ENCODE measurements at regions not wholly inside any gene's neighbourhood (a gene's known extent, or its start where the extent isn't known, plus 50 kb on each side); places are given as distances from the start of the nearest gene placed in this dataset.

DNA sequence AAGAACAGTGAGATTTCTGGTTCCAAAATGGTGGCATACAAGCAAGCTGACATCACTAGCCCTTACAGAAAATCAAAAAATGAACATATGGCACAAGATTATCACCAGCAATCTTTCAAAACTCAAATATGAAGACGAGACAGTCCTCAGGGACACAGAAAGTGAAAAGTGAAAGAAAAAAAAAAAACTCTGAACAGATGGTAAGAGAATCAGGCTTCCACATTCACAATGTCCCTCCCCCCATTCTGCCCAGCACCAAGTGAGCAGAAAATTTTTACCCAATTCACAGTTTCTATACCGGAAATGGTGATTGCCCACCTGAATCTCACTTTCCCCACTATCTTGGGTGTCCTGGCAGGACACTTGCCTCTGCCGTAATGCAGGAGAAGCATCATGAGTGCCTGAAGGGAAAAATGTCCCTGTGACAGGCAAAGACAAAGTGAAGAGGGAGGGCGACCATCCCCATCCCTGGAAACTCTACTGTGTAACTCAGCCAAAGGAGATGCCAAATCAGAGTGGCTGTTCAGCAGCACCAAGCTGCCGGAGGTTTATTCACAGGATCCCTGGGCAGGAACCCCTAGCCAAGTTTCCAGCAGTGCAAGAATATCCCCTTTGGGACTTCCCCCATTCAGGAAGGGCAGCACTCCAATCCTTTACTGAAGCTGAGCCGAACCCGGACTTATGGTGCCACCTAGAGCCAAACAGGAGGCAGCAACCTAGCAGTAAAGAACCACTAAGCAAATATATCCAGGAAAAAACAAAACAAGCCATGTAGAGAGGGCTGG lies 312.2 kb downstream of the LRATD1 start:
- Histone ChIP-seq H3K9me3 (no peaks in the 10 kb centered on the region), H3K4me1 (no peaks in the 10 kb centered on the region), H3K27ac (no peak overlapping the region), H3K27me3 (no peaks in the 10 kb centered on the region; the same call in 1 of the 2 replicates), H4K20me1 (no peaks in the 10 kb centered on the region), H3K9ac (no peak overlapping the region), H3K36me3 (no peaks in the 10 kb centered on the region), H3K4me2 (no peak overlapping the region), H3K4me3 (no peak overlapping the region)
- no peak for TF ChIP-seq Cebpa-rat (IDR thresholded peaks at IDR 0.05)

DNA sequence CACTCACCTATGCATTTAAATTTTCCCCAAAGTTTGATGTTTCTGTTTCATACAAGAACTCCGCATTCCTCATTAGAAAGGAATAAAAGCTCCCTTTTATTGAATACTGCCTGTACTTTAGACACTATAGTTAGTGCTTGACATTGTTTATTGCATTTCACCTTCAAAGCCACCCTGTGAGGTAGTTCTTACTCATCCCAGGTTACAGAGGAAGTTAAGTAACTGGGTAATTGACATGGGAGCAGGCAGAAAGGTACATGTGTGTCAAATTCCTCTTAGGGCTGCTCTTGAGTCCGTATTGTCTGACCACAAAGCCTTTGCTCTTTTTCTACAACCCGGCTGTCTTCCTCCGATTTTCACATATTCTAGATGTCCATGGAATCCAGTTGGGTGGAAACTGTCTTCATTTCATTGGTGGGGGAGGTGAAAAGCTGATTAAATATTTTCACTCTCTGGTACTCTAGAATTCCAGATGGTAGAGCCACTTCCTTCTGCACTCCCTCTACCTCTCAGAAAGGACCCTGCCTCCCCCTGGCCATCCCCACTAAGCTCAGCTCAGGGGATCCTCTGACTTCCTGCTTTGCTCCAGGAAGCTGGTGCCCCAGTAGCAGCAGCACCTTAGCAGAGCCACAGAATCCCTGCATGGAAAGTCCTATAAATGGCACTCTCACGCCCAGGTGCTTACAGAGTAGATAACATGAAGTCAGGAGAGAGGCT lies 319.2 kb downstream of the LRATD1 start:
- no peaks in the 10 kb centered on the region for H3K27me3 ChIP-seq
- no peak overlapping the region for H3K4me2 ChIP-seq
- no peak overlapping the region for H3K4me3 ChIP-seq
- no peaks in the 10 kb centered on the region for H4K20me1 ChIP-seq
- H3K9ac ChIP-seq = no peak overlapping the region
- no peaks in the 10 kb centered on the region for H3K4me1 ChIP-seq
- no peak overlapping the region for H3K27ac ChIP-seq
- H3K9me3 ChIP-seq = no peaks in the 10 kb centered on the region
- H3K36me3 ChIP-seq = no peaks in the 10 kb centered on the region
- no peak for TF ChIP-seq Cebpa-rat (IDR thresholded peaks at IDR 0.05)

DNA sequence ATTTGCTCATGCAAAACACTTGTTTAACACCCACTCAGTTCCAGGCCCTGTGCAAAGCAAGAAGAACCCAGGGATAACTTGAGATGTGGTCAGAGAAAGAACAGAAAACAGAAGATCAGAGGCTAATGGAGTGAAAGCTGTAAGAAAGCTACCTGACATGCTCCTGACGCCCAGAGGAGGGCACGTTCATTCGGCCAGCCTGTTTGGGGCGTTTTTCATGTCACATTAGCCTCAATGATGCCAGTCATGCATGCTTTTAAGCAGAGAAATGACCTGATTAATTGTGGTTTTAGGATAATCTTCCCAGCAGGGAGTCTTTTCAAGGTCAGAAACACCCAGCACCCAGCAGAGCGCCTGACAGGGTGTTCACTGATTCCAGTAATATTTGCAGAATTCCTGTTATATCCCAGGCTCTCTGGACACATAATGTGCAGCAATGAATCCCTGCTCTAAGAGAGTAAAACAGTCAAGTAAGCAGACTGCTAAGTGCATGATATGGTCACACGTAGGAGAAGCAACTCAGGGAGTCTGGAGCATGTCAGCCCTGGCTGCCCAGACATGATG lies 320.0 kb downstream of the LRATD1 start:
- Histone ChIP-seq H3K4me1 (no peaks in the 10 kb centered on the region), H3K4me3 (no peak overlapping the region), H3K36me3 (no peaks in the 10 kb centered on the region), H3K9ac (no peak overlapping the region), H3K4me2 (no peak overlapping the region), H3K9me3 (no peaks in the 10 kb centered on the region), H3K27me3 (no peaks in the 10 kb centered on the region), H3K27ac (no peak overlapping the region), H4K20me1 (no peaks in the 10 kb centered on the region)
- TF ChIP-seq Cebpa-rat (IDR thresholded peaks at IDR 0.05) = no peak

DNA sequence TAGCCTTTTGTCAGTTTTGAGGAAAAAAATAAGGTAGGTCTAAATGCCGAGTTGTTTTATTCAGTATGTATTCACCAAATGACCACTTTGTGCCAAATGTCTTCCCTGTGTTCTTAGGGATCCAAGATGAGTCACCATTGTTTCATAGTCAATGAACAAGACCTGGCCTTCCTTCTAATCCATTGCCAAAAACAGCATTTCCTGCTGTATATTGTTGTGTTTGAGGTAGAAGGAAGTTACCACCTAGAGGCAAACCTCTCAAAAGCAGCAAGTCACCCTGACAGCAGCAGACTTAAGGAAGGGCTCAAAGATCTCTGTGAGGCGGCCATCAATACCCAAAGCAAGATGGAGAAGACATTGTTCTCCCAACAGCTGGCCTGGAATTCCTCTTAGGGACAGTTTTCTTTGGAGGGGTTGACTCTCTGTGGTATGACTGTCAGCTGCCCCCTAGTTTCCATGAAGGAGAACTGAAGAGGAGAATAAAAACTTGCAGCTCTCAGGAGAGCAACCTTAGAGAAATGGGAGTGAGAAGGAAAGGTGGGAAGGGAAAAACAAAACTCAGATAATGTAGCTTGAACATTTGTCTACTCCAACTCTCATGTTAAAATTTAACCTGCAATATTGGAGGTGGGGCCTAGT lies 328.3 kb downstream of the LRATD1 start:
- Histone ChIP-seq H3K4me3 (no peak overlapping the region), H3K36me3 (no peaks in the 10 kb centered on the region), H3K9me3 (no peaks in the 10 kb centered on the region), H3K27me3 (no peaks in the 10 kb centered on the region), H3K9ac (no peak overlapping the region), H3K4me1 (no peaks in the 10 kb centered on the region), H3K4me2 (no peak overlapping the region), H3K27ac (no peak overlapping the region), H4K20me1 (no peaks in the 10 kb centered on the region)
- TF ChIP-seq Cebpa-rat (IDR thresholded peaks at IDR 0.05) = no peak

DNA sequence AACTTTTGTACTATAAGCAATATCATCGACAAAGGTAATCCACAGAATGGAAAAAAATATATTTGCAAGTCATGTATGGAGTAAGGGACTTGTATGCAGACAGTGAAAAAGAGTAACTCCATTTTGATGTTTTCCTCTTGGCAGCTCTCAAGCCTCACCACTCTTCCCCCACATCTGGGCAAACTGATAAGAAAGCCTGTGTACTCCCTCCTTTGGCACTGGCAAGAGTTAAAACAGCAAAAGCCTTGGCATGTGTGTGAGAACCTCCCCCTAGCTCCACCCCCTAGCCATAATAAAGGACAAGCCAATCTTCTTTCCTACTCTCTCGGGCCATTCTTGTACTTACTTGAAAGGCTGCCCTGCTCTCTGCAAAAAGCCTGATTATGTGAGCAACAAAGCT lies 335.2 kb downstream of the LRATD1 start:
- Histone ChIP-seq H3K27me3 (no peaks in the 10 kb centered on the region), H3K36me3 (no peaks in the 10 kb centered on the region), H4K20me1 (no peaks in the 10 kb centered on the region), H3K4me1 (no peaks in the 10 kb centered on the region), H3K9ac (no peak overlapping the region), H3K4me3 (no peak overlapping the region), H3K9me3 (no peaks in the 10 kb centered on the region), H3K27ac (no peak overlapping the region), H3K4me2 (no peak overlapping the region)
- no peak for TF ChIP-seq Cebpa-rat (IDR thresholded peaks at IDR 0.05)

DNA sequence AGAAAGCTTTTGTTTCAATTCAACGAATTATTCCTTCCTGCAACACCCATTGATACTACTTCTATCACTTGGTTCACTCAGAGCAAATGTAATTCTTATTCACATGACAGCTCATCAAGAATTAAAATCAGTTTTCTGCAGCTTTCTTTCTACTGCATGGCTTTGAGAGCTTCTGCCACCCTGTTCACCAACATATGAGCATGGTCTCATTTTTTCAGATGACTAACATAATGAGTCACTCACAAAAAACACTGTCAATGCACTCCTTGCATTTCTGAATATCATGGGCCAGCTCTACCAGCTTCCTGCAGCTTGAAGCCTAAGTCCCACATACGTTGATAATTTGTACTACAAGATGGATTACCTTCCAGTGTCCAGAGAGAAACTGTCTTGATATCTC lies 342.9 kb downstream of the LRATD1 start:
- TF ChIP-seq Cebpa-rat (IDR thresholded peaks at IDR 0.05) = no peak
- Histone ChIP-seq H3K27me3 (no peaks in the 10 kb centered on the region), H3K27ac (no peak overlapping the region), H3K36me3 (no peaks in the 10 kb centered on the region), H3K9me3 (no peaks in the 10 kb centered on the region), H3K4me3 (no peak overlapping the region), H3K4me1 (no peaks in the 10 kb centered on the region), H3K9ac (no peak overlapping the region), H3K4me2 (no peak overlapping the region), H4K20me1 (no peaks in the 10 kb centered on the region)

DNA sequence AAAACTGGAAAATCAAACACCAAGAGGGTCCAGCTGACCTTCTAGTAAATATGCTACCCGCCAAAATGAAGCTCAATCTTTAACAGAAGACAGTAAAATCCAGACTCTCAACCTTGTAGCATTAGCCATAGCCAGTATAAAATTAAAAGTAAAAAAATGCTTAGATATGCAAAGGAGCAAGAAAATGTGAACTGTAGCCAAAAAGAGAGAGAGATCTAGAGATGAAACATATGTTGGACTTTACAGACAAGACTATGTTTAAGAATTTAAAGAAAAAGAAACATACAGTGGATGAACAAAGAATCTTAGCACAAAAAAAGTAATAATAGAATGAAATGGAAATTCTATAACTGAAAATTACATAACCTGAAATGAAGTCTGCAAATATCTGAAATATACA lies 344.5 kb downstream of the LRATD1 start:
- Histone ChIP-seq H3K27ac (no peak overlapping the region), H3K36me3 (no peaks in the 10 kb centered on the region), H3K9me3 (no peaks in the 10 kb centered on the region), H3K27me3 (no peaks in the 10 kb centered on the region), H4K20me1 (no peaks in the 10 kb centered on the region), H3K4me3 (no peak overlapping the region), H3K4me2 (no peak overlapping the region), H3K9ac (no peak overlapping the region), H3K4me1 (peaks cover 6% of the 10 kb centered on the region)
- TF ChIP-seq Cebpa-rat (IDR thresholded peaks at IDR 0.05) = no peak

DNA sequence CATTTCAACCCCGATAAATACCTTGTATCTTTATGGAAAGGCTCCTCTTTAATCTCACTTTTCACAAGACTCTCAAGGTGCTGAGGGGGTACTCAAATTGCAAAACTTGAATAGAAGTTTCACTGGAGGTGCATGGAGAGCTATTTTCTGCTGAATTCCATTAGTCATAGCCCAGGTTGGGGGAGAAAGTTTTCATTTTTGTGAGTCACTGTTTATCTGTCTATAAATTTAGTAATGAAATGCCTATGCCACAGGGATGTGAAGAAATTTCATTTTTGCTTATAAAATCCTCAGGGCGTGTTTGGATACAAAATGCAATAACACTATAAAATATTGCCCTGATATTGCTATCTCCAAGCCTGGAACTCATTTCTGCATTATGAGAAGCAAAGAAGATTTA lies 346.3 kb downstream of the LRATD1 start:
- Histone ChIP-seq H4K20me1 (no peaks in the 10 kb centered on the region), H3K36me3 (no peaks in the 10 kb centered on the region), H3K9me3 (no peaks in the 10 kb centered on the region), H3K27ac (no peak overlapping the region), H3K4me1 (peaks cover 7% of the 10 kb centered on the region), H3K4me3 (no peak overlapping the region), H3K4me2 (no peak overlapping the region), H3K27me3 (no peaks in the 10 kb centered on the region), H3K9ac (no peak overlapping the region)
- no peak for TF ChIP-seq Cebpa-rat (IDR thresholded peaks at IDR 0.05)

DNA sequence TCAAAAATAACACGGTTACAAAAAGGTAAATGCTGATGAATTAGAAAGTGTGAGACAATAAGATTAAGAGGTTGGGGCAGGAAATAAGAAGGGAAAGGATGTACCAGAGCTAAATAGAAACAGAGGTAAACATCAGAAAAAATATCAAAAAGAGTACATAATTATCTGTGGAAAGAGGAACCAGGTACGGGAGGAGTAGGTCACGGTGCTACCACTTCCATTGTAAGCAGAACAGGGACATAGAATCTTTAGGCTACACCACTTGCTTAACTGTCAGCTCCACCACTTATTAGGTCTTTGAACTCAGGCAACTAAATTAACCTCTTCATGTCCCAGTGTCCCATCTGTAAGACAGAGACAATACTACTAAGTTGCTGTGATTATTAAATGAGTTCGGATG lies 350.3 kb downstream of the LRATD1 start:
- no peak overlapping the region for H3K4me3 ChIP-seq
- peaks cover 7% of the 10 kb centered on the region for H3K4me1 ChIP-seq
- H3K27me3 ChIP-seq = no peaks in the 10 kb centered on the region

DNA sequence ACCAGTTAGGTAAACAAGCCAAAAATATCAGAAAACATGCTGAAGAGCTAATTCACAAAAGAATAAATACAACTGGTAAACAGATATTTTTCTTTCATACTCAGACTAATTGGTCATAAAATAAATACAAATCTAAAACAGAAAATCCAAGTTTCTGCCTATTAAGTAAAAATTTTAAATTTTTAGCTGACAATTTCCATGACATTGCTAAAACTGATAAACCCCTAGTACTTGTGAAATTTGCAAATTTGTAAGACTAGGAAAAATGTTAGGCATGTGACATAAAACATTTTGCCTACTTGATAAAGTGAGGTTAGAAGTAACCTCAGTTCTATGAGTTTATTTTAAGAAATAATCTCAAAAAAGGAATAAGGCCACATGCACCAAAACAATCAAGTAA lies 356.1 kb downstream of the LRATD1 start:
- H4K20me1 ChIP-seq = no peaks in the 10 kb centered on the region
- H3K27me3 ChIP-seq = no peaks in the 10 kb centered on the region
- no peak overlapping the region for H3K9ac ChIP-seq
- H3K36me3 ChIP-seq = no peaks in the 10 kb centered on the region
- no peak overlapping the region for H3K4me3 ChIP-seq
- no peak overlapping the region for H3K4me2 ChIP-seq
- no peak overlapping the region for H3K27ac ChIP-seq
- H3K9me3 ChIP-seq = no peaks in the 10 kb centered on the region
- TF ChIP-seq Cebpa-rat (IDR thresholded peaks at IDR 0.05) = no peak
- no peaks in the 10 kb centered on the region for H3K4me1 ChIP-seq

More for the DNA sequence above, 350.3 kb downstream of the LRATD1 start:
- H3K9ac ChIP-seq = no peak overlapping the region
- no peak overlapping the region for H3K4me2 ChIP-seq
- TF ChIP-seq Cebpa-rat (IDR thresholded peaks at IDR 0.05) = no peak
- no peaks in the 10 kb centered on the region for H3K36me3 ChIP-seq
- no peaks in the 10 kb centered on the region for H3K9me3 ChIP-seq
- no peaks in the 10 kb centered on the region for H4K20me1 ChIP-seq
- no peak overlapping the region for H3K27ac ChIP-seq

Measured in BLaER1 (cell line).